ENCODE measurements at regions not wholly inside any gene's neighbourhood (a gene's known extent, or its start where the extent isn't known, plus 50 kb on each side); places are given as distances from the start of the nearest gene placed in this dataset.

DNA sequence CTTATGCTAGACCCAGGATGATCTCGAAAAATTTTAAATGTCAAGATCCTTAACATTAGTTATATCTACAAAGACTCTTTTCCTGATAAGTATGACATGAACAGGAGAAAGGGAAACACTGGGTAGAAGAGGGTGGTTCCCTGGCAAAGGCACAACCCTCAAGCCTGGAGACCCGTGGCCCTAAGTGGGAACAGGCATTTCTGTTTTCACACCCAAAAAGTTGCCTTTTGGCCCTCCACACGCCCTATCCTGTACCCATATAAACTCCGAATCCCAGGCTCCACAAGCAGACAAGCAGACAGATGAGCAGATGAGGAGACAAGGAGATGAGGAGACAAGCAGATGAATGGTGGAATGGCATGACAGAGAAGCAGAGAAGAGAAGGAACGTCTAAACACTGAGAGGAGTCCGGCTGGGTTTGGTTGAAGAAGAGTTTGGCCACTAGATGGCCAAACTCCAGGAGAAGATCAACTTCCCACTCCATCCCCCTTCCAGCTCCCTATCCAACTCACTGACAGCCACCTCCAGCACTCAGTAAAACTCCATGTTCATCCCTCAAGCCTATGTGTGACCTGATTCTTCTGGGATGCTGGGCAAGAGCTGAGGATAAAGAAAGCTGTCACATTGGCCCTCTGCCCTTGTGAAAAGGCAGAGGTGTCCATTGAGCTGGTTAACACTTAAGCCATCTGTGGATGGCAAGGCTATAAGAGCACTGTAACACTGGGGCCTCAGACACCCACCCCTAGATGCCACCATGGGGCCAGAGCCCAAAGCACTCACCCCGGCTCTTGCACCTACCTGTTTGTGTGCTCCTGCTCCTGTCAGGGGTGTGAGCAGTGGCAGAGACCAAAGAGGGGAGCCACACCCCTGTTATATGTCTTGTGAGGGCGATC is 139.6 kb upstream of the FAM20A start:
- Histone ChIP-seq H3K4me1 (ENCODE audit: control insufficient read depth, insufficient read depth, low read length) (no peaks in the 10 kb centered on the region), H3K27me3 (ENCODE audit: control insufficient read depth, insufficient read depth, low read length) (no peaks in the 10 kb centered on the region), H3K27ac (ENCODE audit: low read length) (no peak overlapping the region), H3K9me3 (ENCODE audit: control insufficient read depth, low read depth, low read length) (peaks cover 12% of the 10 kb centered on the region), H3K36me3 (ENCODE audit: control insufficient read depth, insufficient read depth, low read length) (no peaks in the 10 kb centered on the region), H3K4me3 (ENCODE audit: low read length) (no peak overlapping the region)
- DNase-seq = no peak
- WGBS (ENCODE audit: insufficient coverage, low lambda C conversion rate) = 100% methylated on average over 1 of the region's 8 CpGs

DNA sequence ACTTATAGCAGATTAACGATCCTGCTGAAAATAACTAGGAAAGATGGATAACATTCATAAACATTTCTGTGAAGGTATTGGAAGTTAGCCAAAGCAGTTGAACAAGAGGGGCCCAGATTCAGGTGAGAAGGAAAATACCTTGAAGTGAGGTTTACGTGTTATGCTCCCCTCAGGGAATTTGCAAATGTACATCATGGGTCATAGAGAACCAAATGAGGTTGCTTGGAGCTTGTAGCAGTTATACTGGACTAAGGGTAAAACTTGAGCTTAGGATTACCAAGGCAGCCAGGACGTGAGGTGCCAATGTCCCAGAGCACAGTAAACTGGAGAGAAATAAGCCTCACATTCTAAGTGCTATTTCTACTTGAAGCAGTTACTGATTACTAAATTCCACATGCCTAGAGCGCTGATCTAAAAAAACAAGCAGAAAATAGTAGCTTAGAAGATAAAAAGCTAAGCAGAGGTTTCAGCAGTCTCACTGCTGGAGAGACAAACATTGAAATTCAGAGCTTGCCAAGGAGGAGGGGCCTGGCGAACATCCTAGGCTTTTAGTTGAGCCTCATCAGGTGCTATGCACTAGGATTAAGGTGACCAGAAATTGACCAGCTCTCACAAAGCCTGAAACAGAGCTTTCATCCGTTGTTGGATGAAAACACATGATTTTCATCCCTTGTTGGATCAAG is 136.7 kb upstream of the FAM20A start:
- Histone ChIP-seq H3K36me3 (ENCODE audit: control insufficient read depth, insufficient read depth, low read length) (no peaks in the 10 kb centered on the region), H3K4me1 (ENCODE audit: control insufficient read depth, insufficient read depth, low read length) (peaks cover 4% of the 10 kb centered on the region), H3K4me3 (ENCODE audit: low read length) (no peak overlapping the region), H3K27ac (ENCODE audit: low read length) (no peak overlapping the region), H3K27me3 (ENCODE audit: control insufficient read depth, insufficient read depth, low read length) (no peaks in the 10 kb centered on the region), H3K9me3 (ENCODE audit: control insufficient read depth, low read depth, low read length) (peaks cover 7% of the 10 kb centered on the region)
- DNase-seq = no peak
- 86% methylated on average over 1 of the region's 6 CpGs for WGBS (ENCODE audit: insufficient coverage, low lambda C conversion rate)

DNA sequence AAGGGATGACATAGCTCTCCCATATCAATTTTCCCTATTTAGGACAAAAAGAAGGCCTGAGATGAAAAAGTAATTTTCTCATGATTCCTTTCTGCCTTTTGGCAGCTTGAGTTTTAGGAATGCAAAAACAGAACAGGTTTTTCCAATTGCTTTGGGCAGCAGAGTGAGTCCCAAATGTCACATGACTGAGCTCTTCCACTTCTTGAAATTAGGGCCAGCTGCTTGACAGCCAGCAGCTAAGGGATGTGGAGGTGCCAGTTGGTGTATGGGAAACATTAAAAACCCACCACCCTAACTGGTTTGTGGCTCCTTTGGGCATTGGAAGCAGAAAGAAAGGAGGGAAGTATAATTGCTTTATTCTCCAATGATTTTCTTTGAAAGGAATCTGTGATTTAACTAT is 133.8 kb upstream of the FAM20A start:
- Histone ChIP-seq H3K4me3 (ENCODE audit: low read length) (no peak overlapping the region), H3K36me3 (ENCODE audit: control insufficient read depth, insufficient read depth, low read length) (no peaks in the 10 kb centered on the region), H3K27me3 (ENCODE audit: control insufficient read depth, insufficient read depth, low read length) (no peaks in the 10 kb centered on the region), H3K27ac (ENCODE audit: low read length) (no peak overlapping the region), H3K9me3 (ENCODE audit: control insufficient read depth, low read depth, low read length) (no peaks in the 10 kb centered on the region), H3K4me1 (ENCODE audit: control insufficient read depth, insufficient read depth, low read length) (peaks cover 12% of the 10 kb centered on the region)
- no peak for DNase-seq

DNA sequence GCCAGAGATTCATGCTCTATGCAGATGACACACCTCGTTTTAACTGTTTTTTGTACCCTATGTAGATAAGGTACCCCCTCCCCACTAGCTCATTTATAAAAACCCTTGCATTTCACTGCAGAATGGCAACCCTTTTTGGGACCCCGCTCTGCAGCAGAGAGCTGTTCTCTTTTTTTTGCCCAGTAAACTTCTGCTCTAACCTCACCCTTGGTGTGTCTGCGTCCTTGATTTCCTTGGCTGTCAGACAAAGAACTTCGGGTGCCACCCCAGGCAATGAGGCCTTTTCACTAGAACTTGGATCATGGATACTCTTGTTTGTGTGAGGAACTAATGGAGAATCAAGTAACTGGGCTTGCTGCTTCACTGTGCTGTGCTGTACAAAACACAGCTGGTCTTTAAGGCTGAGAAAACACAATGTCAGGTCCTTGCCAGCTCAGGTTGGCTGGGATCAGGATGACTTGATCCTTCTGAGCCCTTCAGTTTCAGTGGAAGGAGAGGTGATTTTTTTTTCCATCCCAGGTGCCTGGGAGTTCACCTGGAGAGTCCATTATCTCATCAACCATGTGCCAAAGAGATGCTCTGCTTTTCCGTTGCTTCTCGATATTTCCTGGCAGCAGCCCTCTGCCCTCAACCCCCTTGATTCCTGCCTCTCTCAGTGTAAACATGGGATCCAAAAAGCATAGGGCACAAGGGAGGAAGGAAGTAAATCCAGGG is 133.2 kb upstream of the FAM20A start:
- peak overlapping the region; percentile 41 for H3K27ac ChIP-seq (ENCODE audit: low read length)
- peak in 1 of 2 donors; percentile 50 for DNase-seq
- H3K36me3 ChIP-seq (ENCODE audit: control insufficient read depth, insufficient read depth, low read length) = no peaks in the 10 kb centered on the region
- H3K4me1 ChIP-seq (ENCODE audit: control insufficient read depth, insufficient read depth, low read length) = peaks cover 12% of the 10 kb centered on the region
- H3K27me3 ChIP-seq (ENCODE audit: control insufficient read depth, insufficient read depth, low read length) = no peaks in the 10 kb centered on the region
- H3K9me3 ChIP-seq (ENCODE audit: control insufficient read depth, low read depth, low read length) = no peaks in the 10 kb centered on the region
- 83% methylated on average over 1 of the region's 6 CpGs for WGBS (ENCODE audit: insufficient coverage, low lambda C conversion rate)
- no peak overlapping the region for H3K4me3 ChIP-seq (ENCODE audit: low read length)

DNA sequence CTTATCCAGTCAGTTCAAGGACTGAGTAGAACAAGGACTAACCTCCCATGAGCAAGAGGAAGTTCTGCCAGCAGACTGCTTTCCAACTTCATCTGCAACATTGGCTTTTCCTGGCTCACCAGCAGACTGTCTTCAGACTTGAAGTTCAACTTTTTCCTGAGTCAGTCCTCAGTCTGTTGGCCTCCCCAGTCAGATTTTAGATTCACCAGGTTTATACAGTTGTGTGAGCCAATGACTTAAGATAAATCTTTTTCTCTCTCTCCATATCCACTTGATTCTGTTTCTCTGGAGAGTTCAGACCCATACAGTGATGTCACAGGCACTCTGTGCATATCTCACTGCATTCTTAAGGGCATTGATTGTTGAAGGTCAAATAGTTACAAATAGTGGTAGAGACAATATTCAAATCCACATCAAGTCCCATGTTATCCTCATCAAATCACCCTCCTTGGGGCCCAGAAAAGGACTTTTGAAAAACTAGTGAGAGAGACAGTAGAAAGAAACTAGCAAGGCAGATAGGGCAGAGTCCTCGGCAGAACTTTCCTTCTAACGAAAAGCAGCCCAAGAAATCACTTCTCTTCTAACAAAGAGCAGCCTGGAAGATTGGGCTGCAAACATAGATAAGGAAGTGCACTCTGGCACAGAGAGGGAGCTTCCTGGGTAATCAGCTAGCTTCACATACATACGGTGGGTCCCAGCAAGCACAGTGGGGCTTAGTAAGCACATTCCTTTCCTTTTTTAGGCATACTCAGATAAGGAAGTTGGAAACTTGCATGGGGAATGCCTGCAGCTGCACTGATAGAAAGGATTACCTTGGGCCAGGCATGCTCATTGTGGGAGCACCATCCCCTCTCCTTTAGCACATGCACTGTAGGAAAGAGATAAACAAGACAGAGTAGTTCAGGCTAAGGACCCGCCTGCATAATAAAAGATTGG is 132.3 kb upstream of the FAM20A start:
- no CpG with 5 or more reads among the region's 4 CpGs for WGBS (ENCODE audit: insufficient coverage, low lambda C conversion rate)
- no peaks in the 10 kb centered on the region for H3K9me3 ChIP-seq (ENCODE audit: control insufficient read depth, low read depth, low read length)
- no peaks in the 10 kb centered on the region for H3K36me3 ChIP-seq (ENCODE audit: control insufficient read depth, insufficient read depth, low read length)
- H3K27ac ChIP-seq (ENCODE audit: low read length) = peak overlapping the region; percentile 91
- peak; percentile 67 to 91 for DNase-seq
- no peaks in the 10 kb centered on the region for H3K27me3 ChIP-seq (ENCODE audit: control insufficient read depth, insufficient read depth, low read length)
- peaks cover 12% of the 10 kb centered on the region for H3K4me1 ChIP-seq (ENCODE audit: control insufficient read depth, insufficient read depth, low read length)
- no peak overlapping the region for H3K4me3 ChIP-seq (ENCODE audit: low read length)

DNA sequence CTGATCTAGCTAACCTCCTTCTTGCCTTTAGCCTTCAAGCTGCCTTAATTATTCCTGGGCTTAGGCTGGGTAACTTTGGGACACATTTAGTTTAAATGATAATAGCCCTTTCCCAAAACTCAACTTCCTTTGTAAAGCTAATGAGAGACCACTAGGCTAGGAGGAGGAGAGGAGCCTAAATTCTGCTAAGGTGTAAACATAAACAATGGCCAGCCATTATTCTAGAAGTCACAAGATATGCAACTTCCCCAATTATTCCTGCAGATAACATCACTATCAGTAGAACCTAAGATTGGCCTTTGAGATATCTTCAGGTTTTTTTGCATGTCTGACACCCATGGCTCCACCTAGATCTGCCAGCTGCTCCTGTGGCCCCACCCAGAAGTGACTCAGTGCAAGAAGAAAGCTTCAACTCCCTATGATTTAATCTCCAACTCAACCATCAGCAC is 131.2 kb upstream of the FAM20A start:
- Histone ChIP-seq H3K27me3 (ENCODE audit: control insufficient read depth, insufficient read depth, low read length) (no peaks in the 10 kb centered on the region), H3K27ac (ENCODE audit: low read length) (peak overlapping the region; percentile 91)
- peak in 1 of 2 donors; percentile 30 for DNase-seq

DNA sequence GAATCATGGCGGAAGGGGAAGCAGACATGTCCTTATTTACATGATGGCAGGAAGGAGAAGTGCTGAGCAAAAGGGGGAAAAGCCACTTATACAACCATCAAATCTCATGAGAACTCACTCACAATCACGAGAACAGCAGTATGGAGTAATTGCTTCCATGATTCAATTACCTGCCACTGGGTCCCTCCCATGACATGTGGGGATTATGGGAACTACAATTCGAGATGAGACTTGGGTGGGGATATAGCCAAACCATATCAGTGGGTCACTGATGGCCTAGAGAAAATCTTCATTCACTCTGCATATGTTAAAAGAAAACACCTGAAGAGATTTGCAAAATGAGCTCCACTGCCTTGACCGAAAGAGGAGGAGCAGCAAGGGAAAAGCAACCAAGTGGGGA is 130.3 kb upstream of the FAM20A start:
- H3K4me1 ChIP-seq (ENCODE audit: control insufficient read depth, insufficient read depth, low read length) = peaks cover 12% of the 10 kb centered on the region
- no CpG with 5 or more reads among the region's 4 CpGs for WGBS (ENCODE audit: insufficient coverage, low lambda C conversion rate)
- no peaks in the 10 kb centered on the region for H3K9me3 ChIP-seq (ENCODE audit: control insufficient read depth, low read depth, low read length)
- H3K27me3 ChIP-seq (ENCODE audit: control insufficient read depth, insufficient read depth, low read length) = no peaks in the 10 kb centered on the region
- no peak for DNase-seq
- no peak overlapping the region for H3K4me3 ChIP-seq (ENCODE audit: low read length)
- H3K27ac ChIP-seq (ENCODE audit: low read length) = no peak overlapping the region
- H3K36me3 ChIP-seq (ENCODE audit: control insufficient read depth, insufficient read depth, low read length) = no peaks in the 10 kb centered on the region

More for the DNA sequence above, 131.2 kb upstream of the FAM20A start:
- Histone ChIP-seq H3K4me3 (ENCODE audit: low read length) (no peak overlapping the region), H3K9me3 (ENCODE audit: control insufficient read depth, low read depth, low read length) (no peaks in the 10 kb centered on the region), H3K4me1 (ENCODE audit: control insufficient read depth, insufficient read depth, low read length) (peaks cover 12% of the 10 kb centered on the region), H3K36me3 (ENCODE audit: control insufficient read depth, insufficient read depth, low read length) (no peaks in the 10 kb centered on the region)

DNA sequence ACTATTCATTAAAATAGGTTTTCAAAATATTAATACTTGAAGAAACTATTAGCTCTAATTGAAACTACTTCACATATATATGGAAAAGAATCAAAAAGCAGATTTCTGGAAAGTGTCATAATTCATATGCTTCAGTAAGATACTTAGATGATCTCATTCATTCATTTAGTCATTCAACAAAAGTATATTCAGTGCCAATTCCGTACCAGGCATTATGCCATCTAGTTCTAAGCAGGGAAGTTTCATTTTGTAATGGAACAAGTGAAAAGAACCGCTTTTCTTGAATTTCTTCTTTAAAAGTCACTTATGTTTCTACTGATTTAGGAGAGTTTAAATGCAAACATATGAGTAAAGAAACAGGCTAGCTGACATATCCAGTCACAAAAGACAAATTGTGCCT is 118.3 kb upstream of the FAM20A start:
- Histone ChIP-seq H3K36me3 (ENCODE audit: control insufficient read depth, insufficient read depth, low read length) (no peaks in the 10 kb centered on the region), H3K9me3 (ENCODE audit: control insufficient read depth, low read depth, low read length) (no peaks in the 10 kb centered on the region), H3K4me3 (ENCODE audit: low read length) (no peak overlapping the region), H3K27me3 (ENCODE audit: control insufficient read depth, insufficient read depth, low read length) (peaks cover 4% of the 10 kb centered on the region), H3K4me1 (ENCODE audit: control insufficient read depth, insufficient read depth, low read length) (no peaks in the 10 kb centered on the region), H3K27ac (ENCODE audit: low read length) (no peak overlapping the region)
- no peak for DNase-seq
- no CpG with 5 or more reads among the region's 2 CpGs for WGBS (ENCODE audit: insufficient coverage, low lambda C conversion rate)

DNA sequence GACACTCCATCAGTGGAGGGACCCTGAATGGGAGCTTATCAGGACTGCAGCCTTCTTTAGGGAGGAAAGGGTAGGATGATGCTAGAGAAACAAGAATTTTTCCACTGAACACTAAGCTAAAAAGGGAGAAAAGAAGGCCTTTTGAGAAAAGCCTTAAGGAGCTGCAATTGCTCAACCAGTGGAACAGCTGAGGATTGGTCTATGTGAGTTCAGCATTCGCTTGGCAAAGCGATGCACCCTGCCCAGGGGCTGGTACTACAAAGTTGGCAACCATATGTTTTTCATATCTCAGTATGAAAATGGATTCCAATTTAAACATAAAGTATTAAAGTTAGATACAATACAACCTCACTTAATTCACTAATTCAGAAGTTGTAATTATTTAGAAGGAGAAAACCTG is 117.8 kb upstream of the FAM20A start:
- no peak for DNase-seq
- no peaks in the 10 kb centered on the region for H3K36me3 ChIP-seq (ENCODE audit: control insufficient read depth, insufficient read depth, low read length)
- H3K9me3 ChIP-seq (ENCODE audit: control insufficient read depth, low read depth, low read length) = no peaks in the 10 kb centered on the region
- no CpG with 5 or more reads among the region's 2 CpGs for WGBS (ENCODE audit: insufficient coverage, low lambda C conversion rate)
- no peaks in the 10 kb centered on the region for H3K4me1 ChIP-seq (ENCODE audit: control insufficient read depth, insufficient read depth, low read length)
- no peak overlapping the region for H3K27ac ChIP-seq (ENCODE audit: low read length)
- no peak overlapping the region for H3K4me3 ChIP-seq (ENCODE audit: low read length)
- H3K27me3 ChIP-seq (ENCODE audit: control insufficient read depth, insufficient read depth, low read length) = peaks cover 4% of the 10 kb centered on the region

DNA sequence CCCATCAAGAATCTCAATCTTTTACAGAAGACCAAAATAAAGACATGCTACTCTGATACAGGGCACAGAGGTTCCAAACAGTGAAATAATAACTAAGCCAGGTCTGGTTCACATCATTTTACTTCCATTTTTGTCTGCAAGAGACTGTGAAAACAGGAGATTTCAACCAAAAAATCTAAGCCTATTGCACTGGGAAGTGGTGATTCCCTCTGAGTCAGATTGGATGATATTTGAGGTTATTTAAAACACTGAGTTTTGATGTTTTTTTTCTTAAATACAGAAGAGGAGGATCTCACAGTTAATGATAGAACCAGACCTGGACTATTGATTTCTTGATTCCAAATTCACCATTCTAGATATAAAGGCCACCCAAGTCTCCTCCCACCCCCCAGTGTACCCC is 117.3 kb upstream of the FAM20A start:
- Histone ChIP-seq H3K27me3 (ENCODE audit: control insufficient read depth, insufficient read depth, low read length) (peaks cover 7% of the 10 kb centered on the region), H3K4me3 (ENCODE audit: low read length) (no peak overlapping the region), H3K4me1 (ENCODE audit: control insufficient read depth, insufficient read depth, low read length) (no peaks in the 10 kb centered on the region), H3K36me3 (ENCODE audit: control insufficient read depth, insufficient read depth, low read length) (no peaks in the 10 kb centered on the region), H3K9me3 (ENCODE audit: control insufficient read depth, low read depth, low read length) (no peaks in the 10 kb centered on the region), H3K27ac (ENCODE audit: low read length) (no peak overlapping the region)
- DNase-seq = no peak
